Transverse colon (tissue), 3 donors: ENCODE measurements at regions not wholly inside any gene's neighbourhood (a gene's known extent, or its start where the extent isn't known, plus 50 kb on each side); places are given as distances from the start of the nearest gene placed in this dataset.

ENCODE experiments used
- EP300 ChIP-seq: sonication (generic); formaldehyde crosslinking; IDR thresholded peaks from one replicate; pipeline ENCODE4 v1.6.1; 2017; ENCODE audit warnings: antibody characterized with exemption, low read depth
- POLR2AphosphoS5 ChIP-seq, 3 donors: sonication (generic); formaldehyde crosslinking; IDR thresholded peaks; one replicate each; pipeline ENCODE4 v1.6.1; 2016; ENCODE audit warnings: antibody characterized with exemption in 3 of 3

- TF ChIP-seq POLR2AphosphoS5 (IDR thresholded peaks at IDR 0.05) (no peak), EP300 (no peak)
Measured at GRCh38 chr3:193174140-193174539, 66.9 kb upstream of the PLAAT1 start.
